Muscle of back (tissue), 3 donors: ENCODE measurements at regions not wholly inside any gene's neighbourhood (a gene's known extent, or its start where the extent isn't known, plus 50 kb on each side); places are given as distances from the start of the nearest gene placed in this dataset.
"Not testable (repeated sequence)": the region's sequence is repeated elsewhere in the genome, so short reads cannot be mapped to it uniquely, and the experiment has no call there.

Source experiments
- DNase-seq, 3 donors: peaks; one replicate each; pipeline versions ENCODE4 v3.0.0 to v3.0.0-alpha.2; 2013

GRCh38 chr17:71477356-71477755, 643.5 kb upstream of the SOX9 start:
- no peak for DNase-seq

GRCh38 chr17:71480099-71480498, 640.7 kb upstream of the SOX9 start:
- DNase-seq, result no peak

- peak in 2 of 3 donors; percentile 1 to 21 for DNase-seq
These were observed 638.2 kb upstream of the SOX9 start for GRCh38 chr17:71482625-71483024.

GRCh38 chr17:71484546-71484945, 636.3 kb upstream of the SOX9 start:
- no peak for DNase-seq

- no peak for DNase-seq
These were observed 635.4 kb upstream of the SOX9 start for GRCh38 chr17:71485426-71485825.

- DNase-seq, result no peak
These were observed 634.6 kb upstream of the SOX9 start for GRCh38 chr17:71486261-71486660.

GRCh38 chr17:71488851-71489250, 632.0 kb upstream of the SOX9 start:
- DNase-seq, result no peak

GRCh38 chr17:71494062-71494855, 626.6 kb upstream of the SOX9 start:
- peak in 1 of 3 donors; percentile 48 for DNase-seq

- no peak for DNase-seq
These were observed 625.4 kb upstream of the SOX9 start for GRCh38 chr17:71495420-71495819.

GRCh38 chr17:71496552-71496951, 624.3 kb upstream of the SOX9 start:
- DNase-seq, result peak in 1 of 3 donors; percentile 81

- DNase-seq, result no peak
These were observed 619.9 kb upstream of the SOX9 start for GRCh38 chr17:71500761-71501555.

- DNase-seq, result no peak
These were observed 619.1 kb upstream of the SOX9 start for GRCh38 chr17:71501711-71502110.

GRCh38 chr17:71502443-71502842, 618.4 kb upstream of the SOX9 start:
- DNase-seq, result no peak

- no peak for DNase-seq
These were observed 616.9 kb upstream of the SOX9 start for GRCh38 chr17:71503710-71504465.

- DNase-seq, result peak in 1 of 3 donors; percentile 51
These were observed 615.6 kb upstream of the SOX9 start for GRCh38 chr17:71505200-71505599.

- DNase-seq, result no peak
These were observed 614.8 kb upstream of the SOX9 start for GRCh38 chr17:71505981-71506380.

- no peak for DNase-seq
These were observed 609.4 kb upstream of the SOX9 start for GRCh38 chr17:71511266-71511995.

- DNase-seq, result not testable (repeated sequence)
These were observed 607.1 kb upstream of the SOX9 start for GRCh38 chr17:71513725-71514124.

GRCh38 chr17:71516149-71516548, 604.7 kb upstream of the SOX9 start:
- DNase-seq, result no peak

GRCh38 chr17:71519285-71519684, 601.5 kb upstream of the SOX9 start:
- DNase-seq, result no peak

- DNase-seq, result no peak
These were observed 599.1 kb upstream of the SOX9 start for GRCh38 chr17:71521724-71522123.

GRCh38 chr17:71522383-71522782, 598.4 kb upstream of the SOX9 start:
- no peak for DNase-seq
